Daoy (cell line): ENCODE measurements at regions not wholly inside any gene's neighbourhood (a gene's known extent, or its start where the extent isn't known, plus 50 kb on each side); places are given as distances from the start of the nearest gene placed in this dataset.

Experiments
- DNase-seq: peaks from one replicate; pipeline ENCODE4 v3.0.0-alpha.2; 2015; ENCODE audit warnings: low read depth

DNA sequence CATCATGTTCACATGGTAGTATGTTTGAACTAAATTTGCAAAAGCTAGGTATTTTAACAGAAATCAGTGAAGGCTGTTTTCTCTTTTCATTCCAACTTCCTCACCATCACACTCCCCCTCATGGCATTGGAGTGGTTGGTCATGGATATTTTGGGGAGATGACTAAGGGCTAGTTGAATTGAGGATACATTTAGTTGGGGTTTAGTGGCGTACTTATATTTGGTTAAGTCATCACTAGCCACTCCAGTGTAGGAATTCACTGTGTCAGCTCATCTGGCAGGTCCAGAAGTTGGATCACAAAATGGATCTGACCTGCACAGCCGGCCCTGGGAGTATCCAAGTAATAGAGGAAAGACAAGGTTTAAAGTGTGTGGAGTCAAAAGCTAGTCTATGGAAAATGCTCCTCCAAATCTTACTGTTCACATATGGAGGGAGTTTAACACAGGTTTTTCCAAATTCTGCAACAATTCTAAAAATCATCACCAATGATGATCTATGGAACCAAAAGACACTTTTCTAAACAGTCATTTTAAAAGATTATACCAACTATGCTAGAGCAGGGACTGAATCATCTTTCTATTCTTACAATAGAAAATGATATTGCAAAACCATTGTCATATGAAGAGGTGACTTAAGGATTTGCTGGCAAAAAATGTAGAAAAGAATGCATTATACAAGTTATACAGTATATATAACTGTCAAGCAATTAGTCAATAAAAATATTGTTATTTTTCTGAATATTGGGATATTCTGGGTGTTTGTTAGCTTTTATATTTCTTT is 247.8 kb upstream of the PEX5L start:
- DNase-seq, result no peak

- no peak for DNase-seq
Measured at GRCh38 chr3:180287703-180288102, 251.0 kb upstream of the PEX5L start.

DNA sequence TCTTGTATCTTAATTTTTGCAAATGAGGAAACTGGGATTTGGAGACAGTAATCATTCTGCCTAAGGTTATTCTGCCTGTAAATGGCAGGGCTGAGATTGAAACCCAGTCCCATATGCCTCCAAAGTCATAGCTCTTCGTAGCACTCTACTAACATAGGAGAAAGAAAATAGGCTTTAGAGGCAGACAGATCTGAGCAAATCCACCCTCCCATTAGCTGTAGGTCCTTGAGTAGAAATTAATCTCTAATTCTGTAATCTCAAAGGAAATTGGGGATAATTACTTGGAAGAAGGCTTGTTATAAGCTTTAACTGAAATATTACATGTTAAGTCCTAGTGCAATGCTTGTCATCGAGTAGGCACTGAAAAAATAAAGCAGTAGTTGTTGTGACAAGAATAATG is 252.1 kb upstream of the PEX5L start:
- no peak for DNase-seq

GRCh38 chr3:180290300-180290699 is 253.6 kb upstream of the PEX5L start:
- no peak for DNase-seq

GRCh38 chr3:180294282-180295027 is 257.7 kb upstream of the PEX5L start:
- DNase-seq, result no peak

GRCh38 chr3:180295811-180296210 is 259.1 kb upstream of the PEX5L start:
- no peak for DNase-seq

GRCh38 chr3:180296971-180297370 is 260.2 kb upstream of the PEX5L start:
- DNase-seq, result no peak

DNA sequence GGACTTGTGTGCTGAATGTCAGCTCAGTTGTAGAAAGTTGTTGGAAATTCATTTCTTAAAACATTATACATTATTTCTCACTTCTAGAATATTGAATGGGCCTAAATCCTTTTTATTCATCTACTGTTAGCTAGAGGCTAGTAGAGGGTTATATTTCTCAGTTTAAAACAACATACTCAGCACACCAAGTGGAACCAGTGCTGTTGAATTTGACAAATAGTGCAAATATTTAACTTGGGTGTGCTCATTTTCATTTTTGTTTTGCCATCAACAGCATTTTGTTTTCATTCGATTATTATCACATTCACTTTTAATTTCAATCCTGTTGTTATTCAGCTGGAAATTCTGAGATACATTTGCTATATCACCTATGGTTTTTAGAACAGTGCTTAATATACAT is 269.4 kb upstream of the PEX5L start:
- no peak for DNase-seq

- DNase-seq, result no peak
Measured at GRCh38 chr3:180306691-180307090, 270.0 kb upstream of the PEX5L start.

- no peak for DNase-seq
Measured at GRCh38 chr3:180311242-180311641, 274.5 kb upstream of the PEX5L start.

GRCh38 chr3:180316321-180316720 is 279.6 kb upstream of the PEX5L start:
- DNase-seq, result no peak

DNA sequence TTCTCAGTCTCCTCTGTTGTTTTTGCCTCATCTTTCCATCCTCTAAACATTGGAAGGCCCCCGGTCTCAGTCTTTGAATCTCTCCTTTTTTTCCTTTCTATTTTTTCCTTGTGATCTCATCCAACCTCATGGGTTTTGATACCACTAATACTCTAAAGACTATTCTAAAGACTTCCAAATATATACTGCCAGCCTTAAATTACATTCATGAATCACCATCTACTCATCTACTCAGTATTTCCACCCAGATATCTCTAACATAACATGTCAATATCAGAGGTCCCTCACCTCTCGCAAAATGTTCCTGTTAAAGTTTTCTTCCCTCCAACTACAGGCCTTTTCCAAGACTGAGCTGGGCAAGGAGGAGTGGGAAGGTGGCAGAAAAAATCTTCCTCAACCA is 282.5 kb upstream of the TTC14 start:
- DNase-seq, result no peak

DNA sequence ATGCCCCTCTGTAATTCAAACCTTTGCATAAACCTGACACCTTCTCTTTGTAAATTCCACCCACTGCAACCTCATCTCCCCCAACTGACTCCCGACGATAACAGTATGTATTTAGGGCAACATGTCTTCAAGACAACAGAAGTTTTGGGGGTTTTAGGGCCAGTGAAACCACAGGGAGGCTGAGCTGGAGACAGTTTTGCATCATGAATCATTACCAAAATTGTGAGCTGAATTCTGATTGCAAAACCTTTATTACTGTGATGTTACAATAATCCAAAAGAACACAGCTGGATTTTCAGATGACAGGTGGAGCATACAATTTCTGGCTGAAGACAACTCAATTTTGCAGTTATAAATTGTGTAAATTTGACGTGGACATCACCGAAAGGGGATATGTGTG is 281.3 kb upstream of the TTC14 start:
- DNase-seq, result no peak

- DNase-seq, result no peak
Measured at GRCh38 chr3:180321534-180321933, 280.4 kb upstream of the TTC14 start.

- DNase-seq, result no peak
Measured at GRCh38 chr3:180322829-180323228, 279.1 kb upstream of the TTC14 start.

DNA sequence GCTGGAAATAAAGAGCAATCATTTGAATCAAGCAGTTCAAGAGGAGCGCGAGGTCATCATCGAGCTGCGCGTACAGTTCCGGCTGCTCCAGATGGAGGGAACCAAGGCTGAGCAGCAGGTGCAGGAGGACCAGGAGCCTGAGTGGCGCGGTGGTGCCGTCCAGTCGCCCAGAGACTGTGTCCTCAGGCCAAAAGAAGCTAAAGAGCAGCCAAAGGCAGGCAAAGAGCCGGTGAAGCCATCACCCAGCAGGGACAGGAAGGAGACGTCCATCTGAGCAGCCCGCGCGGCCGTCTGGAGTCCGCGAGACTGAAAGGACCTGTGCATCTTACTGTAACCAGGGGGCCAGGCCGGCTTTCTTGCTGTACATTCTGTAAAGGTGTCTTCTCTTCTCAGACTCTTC is 277.2 kb upstream of the TTC14 start:
- DNase-seq, result no peak

DNA sequence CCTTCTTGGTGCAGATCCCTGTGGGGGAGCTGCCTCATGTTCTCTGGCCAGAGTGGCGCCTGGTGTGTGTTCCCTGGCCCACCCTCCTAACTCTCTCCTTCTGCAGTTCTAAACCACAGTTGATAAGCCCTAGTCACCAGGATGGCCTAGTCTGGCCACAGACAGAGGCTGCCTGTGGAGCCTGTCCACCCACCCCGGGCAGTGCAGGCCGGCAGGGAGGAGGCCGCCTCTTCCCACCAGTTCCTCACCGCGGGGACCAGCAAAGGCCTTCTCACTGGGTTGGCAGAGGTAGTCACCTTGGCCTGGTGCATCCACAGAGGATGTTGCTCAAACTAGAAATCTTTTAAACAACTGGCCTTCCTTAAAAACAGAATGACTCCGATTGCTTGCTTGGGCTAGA is 276.4 kb upstream of the TTC14 start:
- no peak for DNase-seq

- DNase-seq, result no peak
Measured at GRCh38 chr3:180325958-180326357, 276.0 kb upstream of the TTC14 start.

GRCh38 chr3:180329187-180329586 is 272.8 kb upstream of the TTC14 start:
- no peak for DNase-seq

- no peak for DNase-seq
Measured at GRCh38 chr3:180329847-180330246, 272.1 kb upstream of the TTC14 start.

DNA sequence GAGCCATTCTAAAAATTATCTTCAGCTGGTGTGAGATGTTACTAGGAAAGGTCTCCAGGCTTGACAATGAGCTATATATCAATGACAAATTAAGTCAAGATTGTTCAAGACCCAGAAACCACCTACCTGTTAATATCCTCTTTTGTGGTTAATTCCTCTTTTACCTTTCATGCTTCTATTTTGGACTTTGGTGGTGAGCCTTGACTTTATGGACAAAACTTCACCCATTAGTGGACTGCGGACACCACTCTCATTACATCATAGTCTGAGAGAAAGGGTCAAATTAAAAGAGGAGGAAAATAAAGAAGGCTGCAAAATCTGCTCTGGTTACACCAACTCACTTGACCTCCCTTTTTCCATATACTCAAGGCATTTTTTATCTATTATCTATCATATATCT is 271.5 kb upstream of the TTC14 start:
- DNase-seq, result no peak

DNA sequence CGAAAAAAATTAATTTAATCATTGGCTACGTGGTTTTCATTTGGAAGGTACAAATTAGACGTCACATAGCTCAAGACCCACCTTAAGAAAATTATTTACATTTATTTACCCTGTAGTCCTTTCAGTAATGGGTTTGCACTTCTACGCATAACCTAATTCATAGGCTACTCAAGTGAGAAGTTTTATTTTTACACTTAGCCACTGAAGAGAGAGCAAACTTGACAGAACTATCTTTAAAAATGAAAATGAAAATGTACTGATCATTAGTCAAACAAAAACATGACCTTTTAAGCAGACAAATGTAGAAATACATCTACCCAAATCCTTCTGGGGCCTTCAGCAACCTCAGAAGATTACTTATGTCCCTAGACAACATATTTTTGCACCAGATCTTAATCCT is 269.4 kb upstream of the TTC14 start:
- DNase-seq, result no peak

- no peak for DNase-seq
Measured at GRCh38 chr3:180335050-180335449, 266.9 kb upstream of the TTC14 start.

GRCh38 chr3:180340395-180340794 is 261.6 kb upstream of the TTC14 start:
- no peak for DNase-seq
